Smooth muscle cell (in vitro differentiated cells): ENCODE measurements at regions not wholly inside any gene's neighbourhood (a gene's known extent, or its start where the extent isn't known, plus 50 kb on each side); places are given as distances from the start of the nearest gene placed in this dataset.
A peak's percentile ranks its signal among the peaks of the same experiment; 100 is the strongest.

Source experiments
- DNase-seq: peaks from one replicate; lab custom pipeline; 2025; ENCODE audit not compliant: unreplicated experiment; lab: John Stamatoyannopoulos, UW
- H2AFZ ChIP-seq: fragments of 200-600 bp; sonication (generic); 2 replicates; pipeline ENCODE4 v1.6.0; 2016; ENCODE audit warnings: antibody characterized with exemption, low read depth, mild to moderate bottlenecking
- H3F3A ChIP-seq: fragments of 200-600 bp; sonication (generic); 2 replicates; pipeline ENCODE4 v1.6.0; 2017; ENCODE audit warnings: antibody characterized with exemption, low read depth
- H3K27ac ChIP-seq: fragments of 200-600 bp; sonication (generic); 2 replicates; pipeline ENCODE4 v1.5.1; 2016; ENCODE audit warnings: low read depth, mild to moderate bottlenecking
- H3K27me3 ChIP-seq: fragments of 200-600 bp; sonication (generic); 2 replicates; pipeline ENCODE4 v1.6.1; 2016; ENCODE audit warnings: low read depth, mild to moderate bottlenecking
- H3K36me3 ChIP-seq: fragments of 200-600 bp; sonication (generic); 2 replicates; pipeline ENCODE4 v1.5.1; 2016; ENCODE audit warnings: low read depth
- H3K4me1 ChIP-seq: fragments of 200-600 bp; sonication (generic); 2 replicates; pipeline ENCODE4 v1.5.1; 2016; ENCODE audit warnings: low read depth
- H3K4me2 ChIP-seq: fragments of 200-600 bp; sonication (generic); 2 replicates; pipeline ENCODE4 v1.6.0; 2016; ENCODE audit warnings: mild to moderate bottlenecking
- H3K4me3 ChIP-seq: fragments of 200-600 bp; sonication (generic); 2 replicates; pipeline ENCODE4 v1.5.1; 2016; ENCODE audit warnings: mild to moderate bottlenecking
- H3K79me2 ChIP-seq: fragments of 200-600 bp; sonication (generic); 2 replicates; pipeline ENCODE4 v1.6.0; 2016; ENCODE audit warnings: low read depth, mild to moderate bottlenecking
- H3K9ac ChIP-seq: fragments of 200-600 bp; sonication (generic); 2 replicates; pipeline ENCODE4 v1.6.0; 2016; ENCODE audit warnings: low read depth
- H3K9me3 ChIP-seq: fragments of 200-600 bp; sonication (generic); replicated peaks from 2 replicates; pipeline ENCODE4 v1.5.1; 2016; ENCODE audit warnings: low read depth
- H4K20me1 ChIP-seq: fragments of 200-600 bp; sonication (generic); 2 replicates; pipeline ENCODE4 v1.6.0; 2016; ENCODE audit warnings: low read depth
- WGBS: methylation state at CpG from one replicate; pipeline ENCODE4 v1.1.7; 2016; ENCODE audit warnings: low lambda C conversion rate; 5-methylcytosine and 5-hydroxymethylcytosine counted together
- TF ChIP-seq, protein P1 (sequence below): fragments of 200-600 bp; sonication (generic); IDR thresholded peaks from 2 replicates; pipeline ENCODE4 v1.5.1; 2017; ENCODE audit warnings: borderline replicate concordance, mild to moderate bottlenecking, antibody characterized with exemption; ENCODE audit not compliant: insufficient read depth, poor library complexity, severe bottlenecking

GRCh38 chr18:4842751-4843150 lies 354.3 kb downstream of the AKAIN1 start:
- no peaks in the 10 kb centered on the region for H3K79me2 ChIP-seq
- no peak overlapping the region for H3K9ac ChIP-seq
- WGBS, result 67% methylated on average over 1 of the region's 1 CpG
- H2AFZ ChIP-seq, result no peak overlapping the region
- H4K20me1 ChIP-seq, result no peaks in the 10 kb centered on the region
- DNase-seq, result no peak
- H3K36me3 ChIP-seq, result no peaks in the 10 kb centered on the region
- H3F3A ChIP-seq, result no peaks in the 10 kb centered on the region
- H3K4me2 ChIP-seq, result peak overlapping the region; percentile 53
- TF ChIP-seq, protein P1, sequence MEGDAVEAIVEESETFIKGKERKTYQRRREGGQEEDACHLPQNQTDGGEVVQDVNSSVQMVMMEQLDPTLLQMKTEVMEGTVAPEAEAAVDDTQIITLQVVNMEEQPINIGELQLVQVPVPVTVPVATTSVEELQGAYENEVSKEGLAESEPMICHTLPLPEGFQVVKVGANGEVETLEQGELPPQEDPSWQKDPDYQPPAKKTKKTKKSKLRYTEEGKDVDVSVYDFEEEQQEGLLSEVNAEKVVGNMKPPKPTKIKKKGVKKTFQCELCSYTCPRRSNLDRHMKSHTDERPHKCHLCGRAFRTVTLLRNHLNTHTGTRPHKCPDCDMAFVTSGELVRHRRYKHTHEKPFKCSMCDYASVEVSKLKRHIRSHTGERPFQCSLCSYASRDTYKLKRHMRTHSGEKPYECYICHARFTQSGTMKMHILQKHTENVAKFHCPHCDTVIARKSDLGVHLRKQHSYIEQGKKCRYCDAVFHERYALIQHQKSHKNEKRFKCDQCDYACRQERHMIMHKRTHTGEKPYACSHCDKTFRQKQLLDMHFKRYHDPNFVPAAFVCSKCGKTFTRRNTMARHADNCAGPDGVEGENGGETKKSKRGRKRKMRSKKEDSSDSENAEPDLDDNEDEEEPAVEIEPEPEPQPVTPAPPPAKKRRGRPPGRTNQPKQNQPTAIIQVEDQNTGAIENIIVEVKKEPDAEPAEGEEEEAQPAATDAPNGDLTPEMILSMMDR, result no peak
- H3K4me3 ChIP-seq, result no peak overlapping the region
- no peaks in the 10 kb centered on the region for H3K4me1 ChIP-seq
- peak overlapping the region; percentile 59 for H3K27ac ChIP-seq
- H3K27me3 ChIP-seq, result no peaks in the 10 kb centered on the region
- H3K9me3 ChIP-seq, result no peaks in the 10 kb centered on the region

- Histone ChIP-seq H3K4me3 (no peak overlapping the region), H3K4me1 (no peaks in the 10 kb centered on the region), H3K9ac (no peak overlapping the region), H3K79me2 (no peaks in the 10 kb centered on the region), H3K4me2 (peak overlapping the region; percentile 53), H3F3A (no peaks in the 10 kb centered on the region), H2AFZ (no peak overlapping the region), H3K9me3 (no peaks in the 10 kb centered on the region), H3K36me3 (no peaks in the 10 kb centered on the region), H3K27me3 (no peaks in the 10 kb centered on the region), H4K20me1 (no peaks in the 10 kb centered on the region), H3K27ac (peak overlapping the region; percentile 59)
- TF ChIP-seq, protein P1, result no peak
- no peak for DNase-seq
- 16% methylated on average over 2 of the region's 2 CpGs for WGBS
Observed at GRCh38 chr18:4842287-4842686, 354.8 kb downstream of the AKAIN1 start.

GRCh38 chr18:4839639-4840038 lies 357.4 kb downstream of the AKAIN1 start:
- Histone ChIP-seq H3K27ac (no peak overlapping the region), H3K79me2 (no peaks in the 10 kb centered on the region), H3K4me1 (no peaks in the 10 kb centered on the region), H3F3A (no peaks in the 10 kb centered on the region), H3K4me2 (no peak overlapping the region), H3K9me3 (no peaks in the 10 kb centered on the region), H3K9ac (no peak overlapping the region), H3K36me3 (no peaks in the 10 kb centered on the region), H4K20me1 (no peaks in the 10 kb centered on the region), H3K27me3 (no peaks in the 10 kb centered on the region), H3K4me3 (no peak overlapping the region), H2AFZ (no peak overlapping the region)
- no peak for DNase-seq
- TF ChIP-seq, protein P1, result no peak

DNA sequence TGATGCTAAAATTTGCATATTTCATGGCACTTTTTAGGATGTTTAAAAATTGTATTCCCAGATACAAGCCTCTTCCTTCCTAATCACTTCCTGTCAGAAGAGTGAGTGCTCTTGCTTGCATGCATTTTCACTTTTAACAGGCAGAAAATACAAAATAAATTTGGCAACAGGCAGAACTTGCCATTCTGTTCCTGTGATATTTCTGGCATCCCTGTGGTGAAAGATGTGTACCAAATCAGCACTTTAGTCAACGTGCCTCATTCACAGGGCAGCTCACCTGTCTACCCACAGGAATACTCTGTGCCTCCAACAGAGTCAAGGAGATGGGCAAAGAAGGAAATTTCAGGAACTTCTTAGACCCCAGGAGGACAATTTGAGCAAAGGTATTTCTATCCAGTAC lies 360.9 kb downstream of the AKAIN1 start:
- TF ChIP-seq, protein P1, result no peak
- Histone ChIP-seq H3K4me2 (no peak overlapping the region), H3K36me3 (no peaks in the 10 kb centered on the region), H3K4me1 (no peaks in the 10 kb centered on the region), H3K9ac (no peak overlapping the region), H2AFZ (no peak overlapping the region), H3K27me3 (no peaks in the 10 kb centered on the region), H3F3A (no peaks in the 10 kb centered on the region), H3K79me2 (no peaks in the 10 kb centered on the region), H3K9me3 (no peaks in the 10 kb centered on the region), H4K20me1 (no peaks in the 10 kb centered on the region), H3K4me3 (no peak overlapping the region), H3K27ac (no peak overlapping the region)
- 92% methylated on average over 1 of the region's 1 CpG for WGBS
- DNase-seq, result no peak
